Body of pancreas (tissue), 4 donors: ENCODE measurements at regions not wholly inside any gene's neighbourhood (a gene's known extent, or its start where the extent isn't known, plus 50 kb on each side); places are given as distances from the start of the nearest gene placed in this dataset.
A peak's percentile ranks its signal among the peaks of the same experiment; 100 is the strongest.
"Not testable (repeated sequence)": the region's sequence is repeated elsewhere in the genome, so short reads cannot be mapped to it uniquely, and the experiment has no call there.

Experiments used
- ATAC-seq: fragments of 150-250 bp; one replicate; pipeline ENCODE4 v1.9.1; 2016
- DNase-seq, 4 donors: peaks; one replicate each; pipeline ENCODE4 v3.0.0-alpha.2; 2019
- H3K27ac ChIP-seq, 4 donors: fragments of 200-600 bp; sonication (generic); 1 replicate in 3 of 4; 2 replicates in 1 of 4; pipeline versions ENCODE4 v1.5.1 to v1.6.1; 2016 to 2019; ENCODE audit warnings: mild to moderate bottlenecking in 1 of 4, mixed read lengths in 1 of 4, moderate library complexity in 1 of 4
- H3K27me3 ChIP-seq, 2 donors: fragments of 200-600 bp; sonication (generic); one replicate each; pipeline ENCODE4 v1.6.0; 2016; ENCODE audit warnings: mild to moderate bottlenecking in 1 of 2
- H3K36me3 ChIP-seq, 2 donors: fragments of 200-600 bp; sonication (generic); replicated peaks in 1 of 2; 2 replicates each; pipeline ENCODE4 v1.5.1; 2016; ENCODE audit warnings: low read depth in 2 of 2; ENCODE audit not compliant: insufficient read depth in 1 of 2
- H3K4me1 ChIP-seq: fragments of 200-600 bp; sonication (generic); one replicate; pipeline ENCODE4 v1.6.0; 2016
- H3K4me3 ChIP-seq, 2 donors: fragments of 200-600 bp; sonication (generic); 1 replicate in 1 of 2; 2 replicates in 1 of 2; pipeline ENCODE4 v1.5.1; 2016 to 2019
- H3K9me3 ChIP-seq, 3 donors: fragments of 200-600 bp; sonication (generic); 1 replicate in 2 of 3; 2 replicates in 1 of 3; pipeline ENCODE4 v1.5.1; 2016
- CTCF ChIP-seq, 7 experiments: fragments of 450-650 bp in 4 of 7; fragments of 200-600 bp in 3 of 7; sonication (generic) in 3 of 7; IDR thresholded peaks; one replicate each; pipeline ENCODE4 v1.5.1; 2016 to 2019; ENCODE audit warnings: antibody characterized with exemption in 7 of 7
- POLR2A ChIP-seq, 3 donors: fragments of 450-650 bp; IDR thresholded peaks; one replicate each; pipeline ENCODE4 v1.6.1; 2016; ENCODE audit warnings: antibody characterized with exemption in 3 of 3, mild to moderate bottlenecking in 2 of 3
- WGBS, 2 donors: methylation state at CpG; one replicate each; pipeline ENCODE4 v1.1.5; 2017; 5-methylcytosine and 5-hydroxymethylcytosine counted together
- intact Hi-C: fragments of 100-400 bp; cut with DNase I; formaldehyde crosslinking; loops from one replicate; pipeline ENCODE4 v1.15.1; 2023

DNA sequence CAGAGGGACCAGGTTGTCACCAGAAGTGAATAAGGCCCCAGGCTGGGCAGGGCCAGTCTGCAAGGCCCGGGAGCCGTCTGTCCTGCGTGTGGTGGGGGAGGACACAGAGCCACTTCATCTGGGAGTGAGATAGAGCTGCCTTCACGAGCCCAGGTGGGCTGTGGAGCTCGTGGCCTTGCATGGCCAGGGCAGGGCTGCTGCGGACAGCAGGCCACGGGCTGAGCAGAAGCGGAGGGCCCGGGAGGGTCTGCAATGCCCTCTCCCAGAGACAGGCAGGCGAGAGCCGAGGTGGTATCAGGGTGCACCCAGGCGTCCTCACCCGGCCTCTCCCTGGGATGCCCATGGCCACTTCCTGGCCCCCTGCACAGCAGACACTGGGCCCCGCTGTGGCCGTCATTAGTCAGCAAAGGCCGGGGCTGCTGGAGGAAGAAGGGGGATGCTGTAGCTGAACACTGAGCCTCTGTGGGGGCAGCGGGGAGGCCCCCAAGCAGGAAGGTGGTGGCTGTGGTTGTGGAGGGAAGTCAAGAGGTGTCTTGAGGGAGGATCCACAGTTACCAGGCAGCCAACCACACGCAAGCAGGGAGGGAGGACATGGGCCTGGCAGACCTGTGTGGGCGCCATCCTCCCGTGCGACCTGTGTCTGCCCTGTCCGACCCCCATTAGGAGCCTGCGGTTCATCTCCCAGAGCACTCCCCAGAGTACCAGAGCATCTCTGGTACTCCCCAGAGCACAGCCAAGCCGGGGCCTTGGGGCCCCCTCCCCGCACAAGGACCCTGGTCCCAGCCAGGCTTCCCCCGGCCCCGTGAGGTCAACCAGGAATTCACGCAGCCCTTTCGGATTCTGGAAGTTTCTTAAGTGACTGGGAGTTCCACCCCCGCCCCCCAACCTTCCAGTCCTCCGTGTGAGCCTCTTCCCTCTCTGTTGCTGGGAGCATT is 1109.5 kb downstream of the BRD1 start:
- Histone ChIP-seq H3K4me3 (no peak overlapping the region), H3K36me3 (no peaks in the 10 kb centered on the region), H3K4me1 (peaks cover 27% of the 10 kb centered on the region), H3K9me3 (no peaks in the 10 kb centered on the region), H3K27me3 (no peaks in the 10 kb centered on the region), H3K27ac (no peak overlapping the region)
- intact Hi-C loops, result no loop called here
- WGBS, 2 donors, result 74 to 83% methylated on average over 10 to 29 of the region's 31 CpGs
- no peak for ATAC-seq
- TF ChIP-seq POLR2A (IDR thresholded peaks at IDR 0.05), result no peak
- TF ChIP-seq CTCF (IDR thresholded peaks at IDR 0.05), result no peak
- peak in 1 of 4 donors; percentile 8 for DNase-seq

- Histone ChIP-seq H3K27ac (no peak overlapping the region), H3K9me3 (no peaks in the 10 kb centered on the region), H3K36me3 (no peaks in the 10 kb centered on the region), H3K4me1 (peaks cover 27% of the 10 kb centered on the region), H3K27me3 (no peaks in the 10 kb centered on the region), H3K4me3 (no peak overlapping the region)
- TF ChIP-seq CTCF (IDR thresholded peaks at IDR 0.05) (no peak), POLR2A (IDR thresholded peaks at IDR 0.05) (no peak)
- ATAC-seq (no peak), DNase-seq (no peak)
- 66 to 68% methylated on average over 21 to 24 of the region's 24 CpGs for WGBS, 2 donors
- intact Hi-C loops, result no loop called here
These were observed 1110.4 kb downstream of the BRD1 start for GRCh38 chr22:48717076-48717810.

- peaks cover 21% of the 10 kb centered on the region for H3K4me1 ChIP-seq
- DNase-seq, H3K27me3 ChIP-seq, H3K4me3 ChIP-seq, ATAC-seq, H3K36me3 ChIP-seq, H3K9me3 ChIP-seq, intact Hi-C loops, H3K27ac ChIP-seq: not testable (repeated sequence)
- WGBS, 2 donors, result 52 to 73% methylated on average over 3 of the region's 3 CpGs
These were observed 1111.5 kb downstream of the BRD1 start for GRCh38 chr22:48716154-48716553.

GRCh38 chr22:48715511-48715910 is 1112.2 kb downstream of the BRD1 start:
- Histone ChIP-seq H3K27ac (no peak overlapping the region), H3K27me3 (no peaks in the 10 kb centered on the region), H3K4me3 (no peak overlapping the region), H3K4me1 (peaks cover 14% of the 10 kb centered on the region), H3K9me3 (no peaks in the 10 kb centered on the region), H3K36me3 (no peaks in the 10 kb centered on the region)
- TF ChIP-seq CTCF (IDR thresholded peaks at IDR 0.05), result no peak
- no peak for TF ChIP-seq POLR2A (IDR thresholded peaks at IDR 0.05)
- no peak for ATAC-seq
- intact Hi-C loops, result no loop called here
- 80 to 88% methylated on average over 4 of the region's 4 CpGs for WGBS, 2 donors
- DNase-seq, result no peak

- Histone ChIP-seq H3K9me3 (no peaks in the 10 kb centered on the region), H3K4me1 (peaks cover 7% of the 10 kb centered on the region), H3K36me3 (no peaks in the 10 kb centered on the region), H3K27me3 (no peaks in the 10 kb centered on the region), H3K27ac (no peak overlapping the region), H3K4me3 (no peak overlapping the region)
- intact Hi-C loops, result no loop called here
- TF ChIP-seq CTCF (IDR thresholded peaks at IDR 0.05) (no peak), POLR2A (IDR thresholded peaks at IDR 0.05) (no peak)
- DNase-seq, result no peak
- WGBS, 2 donors, result 80 to 89% methylated on average over 9 of the region's 9 CpGs
- ATAC-seq, result no peak
These were observed 1113.4 kb downstream of the BRD1 start for GRCh38 chr22:48714231-48714630.
